ENCODE measurements at regions not wholly inside any gene's neighbourhood (a gene's known extent, or its start where the extent isn't known, plus 50 kb on each side); places are given as distances from the start of the nearest gene placed in this dataset.

GRCh38 chr7:69418869-69419670 lies 179.2 kb upstream of the AUTS2 start:
- Histone ChIP-seq H3K27ac (no peak overlapping the region), H3K9me3 (peaks cover 0 to 6% (median 0%) of the 10 kb centered on the region in 12 donors), H3K4me3 (no peak overlapping the region), H3K36me3 (no peaks in the 10 kb centered on the region), H3K4me1 (peaks cover 0 to 12% (median 0%) of the 10 kb centered on the region in 12 donors), H3K27me3 (no peaks in the 10 kb centered on the region)
- ATAC-seq, result no peak
- TF ChIP-seq POLR2A (IDR thresholded peaks at IDR 0.05) (no peak), CTCF (IDR thresholded peaks at IDR 0.05) (no peak)
- intact Hi-C loops (cut with DNase I), result loop anchor here in 1 of 10 donors (10.0 kb wide), 1 partner anchor 176 kb away; the partner anchor contains the start of gene AUTS2
- DNase-seq, result no peak
- WGBS, 4 donors, result 69 to 78% (median 76%) methylated on average over 7 of the region's 7 CpGs

GRCh38 chr7:69419934-69420333 lies 178.3 kb upstream of the AUTS2 start:
- no peaks in the 10 kb centered on the region for H3K36me3 ChIP-seq
- H3K27ac ChIP-seq, result no peak overlapping the region
- H3K4me1 ChIP-seq, result peaks cover 0 to 12% (median 0%) of the 10 kb centered on the region in 12 donors
- DNase-seq (no peak), ATAC-seq (no peak)
- TF ChIP-seq POLR2A (IDR thresholded peaks at IDR 0.05) (no peak), CTCF (IDR thresholded peaks at IDR 0.05) (no peak)
- intact Hi-C loops (cut with DNase I), result loop anchor here in 2 of 10 donors (10.0 kb wide), 2 partner anchors 175 to 475 kb away; partner anchors contain the start of gene AUTS2 (in 1 of the 2)
- no peak overlapping the region for H3K4me3 ChIP-seq
- H3K9me3 ChIP-seq, result peaks cover 0 to 6% (median 0%) of the 10 kb centered on the region in 12 donors
- WGBS, 4 donors, result 85 to 90% (median 89%) methylated on average over 5 of the region's 5 CpGs
- no peaks in the 10 kb centered on the region for H3K27me3 ChIP-seq

GRCh38 chr7:69422574-69422985 lies 175.7 kb upstream of the AUTS2 start:
- Histone ChIP-seq H3K4me1 (peaks cover 0 to 12% (median 0%) of the 10 kb centered on the region in 12 donors), H3K4me3 (no peak overlapping the region), H3K36me3 (no peaks in the 10 kb centered on the region), H3K27me3 (no peaks in the 10 kb centered on the region), H3K27ac (no peak overlapping the region), H3K9me3 (peaks cover 0 to 6% (median 0%) of the 10 kb centered on the region in 12 donors)
- DNase-seq (no peak), ATAC-seq (no peak)
- TF ChIP-seq POLR2A (IDR thresholded peaks at IDR 0.05), result no peak
- 54 to 76% (median 66%) methylated on average over 4 of the region's 4 CpGs for WGBS, 4 donors
- intact Hi-C loops (cut with DNase I), result loop anchor here in 1 of 10 donors (10.0 kb wide), 1 partner anchor 472 kb away; no protein-coding TSS in a partner anchor

GRCh38 chr7:69426705-69427104 lies 171.6 kb upstream of the AUTS2 start:
- Histone ChIP-seq H3K4me3 (no peak overlapping the region), H3K36me3 (no peaks in the 10 kb centered on the region), H3K27ac (no peak overlapping the region), H3K4me1 (peaks cover 0 to 25% (median 13%) of the 10 kb centered on the region in 12 donors), H3K9me3 (no peaks in the 10 kb centered on the region), H3K27me3 (no peaks in the 10 kb centered on the region)
- DNase-seq (no peak), ATAC-seq (no peak)
- intact Hi-C loops (cut with DNase I), result loop anchor here in 1 of 10 donors (10.0 kb wide), 1 partner anchor 468 kb away; no protein-coding TSS in a partner anchor
- 78 to 87% (median 84%) methylated on average over 7 of the region's 7 CpGs for WGBS, 4 donors
- TF ChIP-seq POLR2A (IDR thresholded peaks at IDR 0.05) (no peak), CTCF (IDR thresholded peaks at IDR 0.05) (no peak)
